PC-3 (cell line): ENCODE measurements at regions not wholly inside any gene's neighbourhood (a gene's known extent, or its start where the extent isn't known, plus 50 kb on each side); places are given as distances from the start of the nearest gene placed in this dataset.

Source experiments
- EZH2phosphoT487 ChIP-seq: fragments of 300-600 bp; sonication (generic); IDR thresholded peaks from 2 replicates; pipeline ENCODE4 v1.6.1; 2018; ENCODE audit warnings: mild to moderate bottlenecking, antibody characterized with exemption, low read length, borderline replicate concordance
- TF ChIP-seq, protein P1 (sequence below): fragments of 300-600 bp; sonication (generic); conservative IDR thresholded peaks from 2 replicates; pipeline ENCODE4 v1.5.1; 2017; ENCODE audit warnings: antibody characterized with exemption, low read depth, mild to moderate bottlenecking, low read length

DNA sequence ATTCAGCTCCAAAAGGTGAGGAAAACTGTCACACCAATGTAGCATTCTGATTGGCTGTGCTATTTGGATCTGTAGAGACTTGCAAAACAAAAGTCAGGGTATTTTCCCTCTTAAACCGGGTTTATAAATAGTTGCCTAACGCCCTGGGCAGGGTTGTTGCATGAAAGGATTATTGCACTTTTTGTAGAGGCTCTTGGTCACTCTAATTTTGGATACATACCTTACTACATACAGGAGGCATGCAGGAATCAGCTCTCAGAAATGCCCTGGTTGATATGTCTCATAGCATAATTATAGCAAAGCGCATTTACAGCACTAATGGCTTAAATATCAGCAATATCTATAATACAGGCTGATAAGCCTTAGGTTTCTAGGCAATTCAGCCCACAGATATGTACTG, 200.0 kb upstream of the GDNF start:
- TF ChIP-seq, protein P1, sequence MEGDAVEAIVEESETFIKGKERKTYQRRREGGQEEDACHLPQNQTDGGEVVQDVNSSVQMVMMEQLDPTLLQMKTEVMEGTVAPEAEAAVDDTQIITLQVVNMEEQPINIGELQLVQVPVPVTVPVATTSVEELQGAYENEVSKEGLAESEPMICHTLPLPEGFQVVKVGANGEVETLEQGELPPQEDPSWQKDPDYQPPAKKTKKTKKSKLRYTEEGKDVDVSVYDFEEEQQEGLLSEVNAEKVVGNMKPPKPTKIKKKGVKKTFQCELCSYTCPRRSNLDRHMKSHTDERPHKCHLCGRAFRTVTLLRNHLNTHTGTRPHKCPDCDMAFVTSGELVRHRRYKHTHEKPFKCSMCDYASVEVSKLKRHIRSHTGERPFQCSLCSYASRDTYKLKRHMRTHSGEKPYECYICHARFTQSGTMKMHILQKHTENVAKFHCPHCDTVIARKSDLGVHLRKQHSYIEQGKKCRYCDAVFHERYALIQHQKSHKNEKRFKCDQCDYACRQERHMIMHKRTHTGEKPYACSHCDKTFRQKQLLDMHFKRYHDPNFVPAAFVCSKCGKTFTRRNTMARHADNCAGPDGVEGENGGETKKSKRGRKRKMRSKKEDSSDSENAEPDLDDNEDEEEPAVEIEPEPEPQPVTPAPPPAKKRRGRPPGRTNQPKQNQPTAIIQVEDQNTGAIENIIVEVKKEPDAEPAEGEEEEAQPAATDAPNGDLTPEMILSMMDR, result no peak
- no peak for TF ChIP-seq EZH2phosphoT487
